ENCODE measurements at regions not wholly inside any gene's neighbourhood (a gene's known extent, or its start where the extent isn't known, plus 50 kb on each side); places are given as distances from the start of the nearest gene placed in this dataset.
A peak's percentile ranks its signal among the peaks of the same experiment; 100 is the strongest.

GRCh38 chr7:26477381-26477990 is 185.8 kb downstream of the SNX10 start:
- Mint-ChIP-seq H3K27me3 (ENCODE audit: low read depth) (peaks cover 34% of the 10 kb centered on the region), H3K27ac (no peak overlapping the region), H3K36me3 (ENCODE audit: low read depth) (no peaks in the 10 kb centered on the region), H3K4me3 (no peak overlapping the region), H3K9me3 (no peaks in the 10 kb centered on the region), H3K4me1 (no peaks in the 10 kb centered on the region)
- TF ChIP-seq CTCF (IDR thresholded peaks at IDR 0.05; ENCODE audit: unreplicated experiment in 3 of 3), result no peak

- no peaks in the 10 kb centered on the region for H3K4me1 Mint-ChIP-seq
- peaks cover 26% of the 10 kb centered on the region for H3K27me3 Mint-ChIP-seq (ENCODE audit: low read depth)
- H3K9me3 Mint-ChIP-seq, result no peaks in the 10 kb centered on the region
- TF ChIP-seq CTCF (IDR thresholded peaks at IDR 0.05; ENCODE audit: unreplicated experiment in 3 of 3), result no peak
- H3K27ac Mint-ChIP-seq, result no peak overlapping the region
- H3K4me3 Mint-ChIP-seq, result no peak overlapping the region
- no peaks in the 10 kb centered on the region for H3K36me3 Mint-ChIP-seq (ENCODE audit: low read depth)
Observed at GRCh38 chr7:26478550-26478949, 186.9 kb downstream of the SNX10 start.

- no peak for TF ChIP-seq CTCF (IDR thresholded peaks at IDR 0.05; ENCODE audit: unreplicated experiment in 3 of 3)
- Mint-ChIP-seq H3K4me3 (no peak overlapping the region), H3K9me3 (no peaks in the 10 kb centered on the region), H3K27me3 (ENCODE audit: low read depth) (peaks cover 29% of the 10 kb centered on the region), H3K27ac (no peak overlapping the region), H3K36me3 (ENCODE audit: low read depth) (peaks cover 3% of the 10 kb centered on the region), H3K4me1 (peaks cover 4% of the 10 kb centered on the region)
Observed at GRCh38 chr7:26479581-26479980, 187.9 kb downstream of the SNX10 start.

GRCh38 chr7:26480156-26480555 is 188.5 kb downstream of the SNX10 start:
- Mint-ChIP-seq H3K9me3 (no peaks in the 10 kb centered on the region), H3K27ac (no peak overlapping the region), H3K36me3 (ENCODE audit: low read depth) (peaks cover 3% of the 10 kb centered on the region), H3K4me1 (peaks cover 9% of the 10 kb centered on the region), H3K4me3 (no peak overlapping the region), H3K27me3 (ENCODE audit: low read depth) (peaks cover 30% of the 10 kb centered on the region)
- TF ChIP-seq CTCF (IDR thresholded peaks at IDR 0.05; ENCODE audit: unreplicated experiment in 3 of 3), result no peak

GRCh38 chr7:26482927-26483326 is 191.3 kb downstream of the SNX10 start:
- H3K9me3 Mint-ChIP-seq, result no peaks in the 10 kb centered on the region
- peaks cover 18% of the 10 kb centered on the region for H3K4me1 Mint-ChIP-seq
- H3K36me3 Mint-ChIP-seq (ENCODE audit: low read depth), result peaks cover 3% of the 10 kb centered on the region
- no peak for TF ChIP-seq CTCF (IDR thresholded peaks at IDR 0.05; ENCODE audit: unreplicated experiment in 3 of 3)
- peaks cover 23% of the 10 kb centered on the region for H3K27me3 Mint-ChIP-seq (ENCODE audit: low read depth)
- H3K4me3 Mint-ChIP-seq, result no peak overlapping the region
- H3K27ac Mint-ChIP-seq, result no peak overlapping the region

- Mint-ChIP-seq H3K9me3 (no peaks in the 10 kb centered on the region), H3K4me3 (no peak overlapping the region), H3K27me3 (ENCODE audit: low read depth) (peaks cover 18% of the 10 kb centered on the region), H3K36me3 (ENCODE audit: low read depth) (peaks cover 3% of the 10 kb centered on the region), H3K4me1 (peaks cover 26% of the 10 kb centered on the region), H3K27ac (peak overlapping the region in 1 of 3 experiments; percentile 80)
- TF ChIP-seq CTCF (IDR thresholded peaks at IDR 0.05; ENCODE audit: unreplicated experiment in 3 of 3), result no peak
Observed at GRCh38 chr7:26483843-26484242, 192.2 kb downstream of the SNX10 start.
